WI38 (cell line): ENCODE measurements at regions not wholly inside any gene's neighbourhood (a gene's known extent, or its start where the extent isn't known, plus 50 kb on each side); places are given as distances from the start of the nearest gene placed in this dataset.

Experiments
- H3K4me3 ChIP-seq: 2 replicates; pipeline ENCODE4 v1.5.1; 2011; ENCODE audit warnings: low read depth, mild to moderate bottlenecking, control low read depth, low read length
- CTCF ChIP-seq: IDR thresholded peaks from 2 replicates; pipeline ENCODE4 v1.5.1; 2012; ENCODE audit warnings: low read depth, mild to moderate bottlenecking, control low read depth, low read length

GRCh38 chr12:46131732-46132469, 136.9 kb downstream of the SLC38A1 start:
- H3K4me3 ChIP-seq = no peak overlapping the region

DNA sequence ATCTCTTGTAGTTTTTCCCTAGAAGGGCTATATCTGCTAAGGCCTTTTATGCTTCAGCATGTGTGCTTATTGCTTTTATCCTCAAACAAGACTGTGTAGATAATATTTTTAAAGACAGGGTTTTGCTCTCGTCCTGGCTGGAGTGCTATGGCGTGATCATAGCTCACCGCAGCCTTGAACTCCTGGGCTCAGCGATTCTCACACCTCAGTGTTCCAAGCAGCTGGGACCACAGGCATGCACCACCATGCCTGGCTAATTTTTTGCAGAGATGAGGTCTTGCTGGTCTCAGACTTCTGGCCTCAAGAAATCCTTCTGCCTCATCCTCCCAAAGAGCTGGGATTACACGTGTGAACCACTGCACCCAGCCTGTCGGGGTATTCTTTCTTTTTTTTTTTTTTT, 137.3 kb upstream of the SCAF11 start:
- H3K4me3 ChIP-seq = no peak overlapping the region
- no peak for TF ChIP-seq CTCF

More at GRCh38 chr12:46131732-46132469, 136.9 kb downstream of the SLC38A1 start:
- TF ChIP-seq CTCF = no peak

GRCh38 chr12:46126050-46126727, 135.8 kb upstream of the SCAF11 start:
- no peak overlapping the region for H3K4me3 ChIP-seq
- no peak for TF ChIP-seq CTCF

GRCh38 chr12:46124848-46125619, 134.7 kb upstream of the SCAF11 start:
- TF ChIP-seq CTCF = peak; percentile 53
- H3K4me3 ChIP-seq = no peak overlapping the region

- no peak overlapping the region for H3K4me3 ChIP-seq
- no peak for TF ChIP-seq CTCF
Measured at GRCh38 chr12:46124132-46124847, 133.9 kb upstream of the SCAF11 start.

GRCh38 chr12:46112364-46112763, 122.0 kb upstream of the SCAF11 start:
- H3K4me3 ChIP-seq = no peak overlapping the region
- TF ChIP-seq CTCF = no peak
